CD4-positive, CD25-positive, alpha-beta regulatory T cell (primary cell): ENCODE measurements at regions not wholly inside any gene's neighbourhood (a gene's known extent, or its start where the extent isn't known, plus 50 kb on each side); places are given as distances from the start of the nearest gene placed in this dataset.

Experiments
- ATAC-seq, 2 donors: fragments of 150-1000 bp; cut with Tn5 transposase; one replicate each; pipeline ENCODE4 v1.10.0; 2021; ENCODE audit warnings: low read depth in 2 of 2, moderate number of reproducible peaks in 2 of 2, moderate library complexity in 1 of 2
- DNase-seq, 3 donors: peaks; one replicate each; pipeline versions ENCODE4 v3.0.0 to v3.0.0-alpha.2; 2012 to 2022; ENCODE audit warnings: mixed read lengths in 1 of 3
- H3K27ac ChIP-seq: one replicate; pipeline ENCODE4 v1.7.0; 2013; ENCODE audit warnings: mild to moderate bottlenecking, low read length; ENCODE audit not compliant: insufficient read depth, poor library complexity, severe bottlenecking
- H3K27me3 ChIP-seq: one replicate; pipeline ENCODE4 v1.7.0; 2013; ENCODE audit warnings: low read length; ENCODE audit not compliant: control insufficient read depth, insufficient read depth
- H3K36me3 ChIP-seq: one replicate; pipeline ENCODE4 v1.7.0; 2013; ENCODE audit warnings: mild to moderate bottlenecking, low read length, moderate library complexity; ENCODE audit not compliant: control insufficient read depth, insufficient read depth
- H3K4me1 ChIP-seq: 2 replicates; pipeline ENCODE4 v1.7.0; 2013; ENCODE audit warnings: mild to moderate bottlenecking, low read length; ENCODE audit not compliant: insufficient read depth, control insufficient read depth, poor library complexity, severe bottlenecking
- H3K4me3 ChIP-seq: one replicate; pipeline ENCODE4 v1.7.0; 2013; ENCODE audit warnings: low read depth, mild to moderate bottlenecking, low read length, moderate library complexity
- H3K9me3 ChIP-seq, 2 experiments: 1 replicate in 1 of 2; 2 replicates in 1 of 2; pipeline ENCODE4 v1.7.0; 2013; ENCODE audit warnings: low read length in 2 of 2, mild to moderate bottlenecking in 1 of 2, moderate library complexity in 1 of 2; ENCODE audit not compliant: control insufficient read depth in 2 of 2
- H3K27ac Mint-ChIP-seq, 3 donors: one replicate each; pipeline ENCODE4 v1.8.0; 2020 to 2022; ENCODE audit warnings: mild to moderate bottlenecking in 3 of 3, mixed read lengths in 3 of 3, moderate library complexity in 2 of 3
- H3K27me3 Mint-ChIP-seq: one replicate; pipeline ENCODE4 v1.8.0; 2022; ENCODE audit warnings: mild to moderate bottlenecking, mixed read lengths
- H3K36me3 Mint-ChIP-seq: one replicate; pipeline ENCODE4 v1.8.0; 2020; ENCODE audit warnings: mixed read lengths
- H3K4me1 Mint-ChIP-seq, 4 donors: one replicate each; pipeline ENCODE4 v1.8.0; 2020 to 2022; ENCODE audit warnings: mixed read lengths in 4 of 4, mild to moderate bottlenecking in 1 of 4
- H3K4me3 Mint-ChIP-seq, 4 donors: one replicate each; pipeline ENCODE4 v1.8.0; 2020 to 2022; ENCODE audit warnings: mild to moderate bottlenecking in 4 of 4, mixed read lengths in 4 of 4, moderate library complexity in 3 of 4
- H3K9me3 Mint-ChIP-seq, 7 donors: one replicate each; pipeline ENCODE4 v1.8.0; 2020 to 2022; ENCODE audit warnings: mixed read lengths in 7 of 7, mild to moderate bottlenecking in 3 of 7, moderate library complexity in 2 of 7

DNA sequence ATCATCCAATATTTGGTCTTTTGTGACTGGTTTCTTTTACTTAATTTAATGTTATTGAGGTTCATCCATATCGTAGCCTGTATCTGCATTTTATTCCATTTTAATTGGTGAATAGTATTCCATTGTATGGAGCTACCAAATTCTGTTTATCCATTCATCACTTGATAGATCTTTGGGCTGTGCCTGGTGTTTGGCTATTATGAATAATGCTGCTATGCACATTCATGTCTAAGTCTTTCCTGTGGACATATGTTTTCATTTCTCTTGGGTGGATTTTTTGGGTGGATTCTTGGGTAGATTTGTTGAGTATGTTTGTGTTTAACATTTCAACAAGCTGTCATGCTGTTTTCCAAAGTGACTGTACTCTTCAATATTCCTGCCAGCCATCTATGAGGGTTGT lies 52.5 kb upstream of the NEDD4L start:
- Histone ChIP-seq H3K27ac (no peak overlapping the region), H3K9me3 (no peaks in the 10 kb centered on the region), H3K36me3 (no peaks in the 10 kb centered on the region), H3K4me3 (no peak overlapping the region), H3K4me1 (no peaks in the 10 kb centered on the region), H3K27me3 (no peaks in the 10 kb centered on the region)
- H3K27me3 Mint-ChIP-seq: peaks cover 6% of the 10 kb centered on the region
- H3K27ac Mint-ChIP-seq: no peak overlapping the region
- ATAC-seq (no peak), DNase-seq (no peak)
- H3K9me3 Mint-ChIP-seq: peaks cover 0 to 4% (median under 1%) of the 10 kb centered on the region in 7 donors
- no peak overlapping the region for H3K4me3 Mint-ChIP-seq
- H3K36me3 Mint-ChIP-seq: no peaks in the 10 kb centered on the region
- no peaks in the 10 kb centered on the region for H3K4me1 Mint-ChIP-seq

- Mint-ChIP-seq H3K9me3 (peaks cover 0 to 4% (median 0%) of the 10 kb centered on the region in 7 donors), H3K4me3 (no peak overlapping the region), H3K4me1 (no peaks in the 10 kb centered on the region), H3K27me3 (no peaks in the 10 kb centered on the region), H3K36me3 (no peaks in the 10 kb centered on the region), H3K27ac (no peak overlapping the region)
- no peaks in the 10 kb centered on the region for H3K9me3 ChIP-seq
- no peak overlapping the region for H3K4me3 ChIP-seq
- no peak overlapping the region for H3K27ac ChIP-seq
- H3K36me3 ChIP-seq: no peaks in the 10 kb centered on the region
- H3K4me1 ChIP-seq: no peaks in the 10 kb centered on the region
- ATAC-seq (no peak), DNase-seq (no peak)
- no peaks in the 10 kb centered on the region for H3K27me3 ChIP-seq
These were observed 54.5 kb upstream of the NEDD4L start for GRCh38 chr18:57989536-57989935.

- H3K4me1 ChIP-seq: no peaks in the 10 kb centered on the region
- no peak for ATAC-seq
- no peaks in the 10 kb centered on the region for H3K9me3 Mint-ChIP-seq
- DNase-seq: no peak
- no peak overlapping the region for H3K27ac ChIP-seq
- H3K4me3 Mint-ChIP-seq: no peak overlapping the region
- no peaks in the 10 kb centered on the region for H3K9me3 ChIP-seq
- no peaks in the 10 kb centered on the region for H3K36me3 Mint-ChIP-seq
- no peak overlapping the region for H3K4me3 ChIP-seq
- H3K4me1 Mint-ChIP-seq: no peaks in the 10 kb centered on the region
- H3K27ac Mint-ChIP-seq: no peak overlapping the region
- no peaks in the 10 kb centered on the region for H3K27me3 ChIP-seq
- H3K27me3 Mint-ChIP-seq: no peaks in the 10 kb centered on the region
- H3K36me3 ChIP-seq: no peaks in the 10 kb centered on the region
These were observed 59.4 kb upstream of the NEDD4L start for GRCh38 chr18:57984490-57985115.

GRCh38 chr18:57983965-57984364 lies 60.1 kb upstream of the NEDD4L start:
- Histone ChIP-seq H3K27ac (no peak overlapping the region), H3K36me3 (no peaks in the 10 kb centered on the region), H3K27me3 (no peaks in the 10 kb centered on the region), H3K4me1 (no peaks in the 10 kb centered on the region), H3K9me3 (no peaks in the 10 kb centered on the region), H3K4me3 (no peak overlapping the region)
- ATAC-seq (no peak), DNase-seq (no peak)
- Mint-ChIP-seq H3K27me3 (no peaks in the 10 kb centered on the region), H3K4me3 (no peak overlapping the region), H3K27ac (no peak overlapping the region), H3K9me3 (no peaks in the 10 kb centered on the region), H3K4me1 (no peaks in the 10 kb centered on the region), H3K36me3 (no peaks in the 10 kb centered on the region)

GRCh38 chr18:57983472-57983871 lies 60.6 kb upstream of the NEDD4L start:
- Mint-ChIP-seq H3K9me3 (no peaks in the 10 kb centered on the region), H3K4me1 (no peaks in the 10 kb centered on the region), H3K27ac (no peak overlapping the region), H3K4me3 (no peak overlapping the region), H3K36me3 (no peaks in the 10 kb centered on the region), H3K27me3 (no peaks in the 10 kb centered on the region)
- H3K27ac ChIP-seq: no peak overlapping the region
- H3K9me3 ChIP-seq: no peaks in the 10 kb centered on the region
- no peaks in the 10 kb centered on the region for H3K4me1 ChIP-seq
- DNase-seq (no peak), ATAC-seq (no peak)
- H3K4me3 ChIP-seq: no peak overlapping the region
- H3K27me3 ChIP-seq: no peaks in the 10 kb centered on the region
- H3K36me3 ChIP-seq: no peaks in the 10 kb centered on the region

GRCh38 chr18:57982372-57983021 lies 61.5 kb upstream of the NEDD4L start:
- ATAC-seq (no peak), DNase-seq (no peak)
- H3K4me3 Mint-ChIP-seq: no peak overlapping the region
- H3K36me3 ChIP-seq: no peaks in the 10 kb centered on the region
- H3K9me3 Mint-ChIP-seq: no peaks in the 10 kb centered on the region
- no peak overlapping the region for H3K4me3 ChIP-seq
- H3K4me1 ChIP-seq: no peaks in the 10 kb centered on the region
- H3K36me3 Mint-ChIP-seq: no peaks in the 10 kb centered on the region
- no peaks in the 10 kb centered on the region for H3K4me1 Mint-ChIP-seq
- no peaks in the 10 kb centered on the region for H3K9me3 ChIP-seq
- peak overlapping the region in 1 of 3 donors; percentile 43 for H3K27ac Mint-ChIP-seq
- no peak overlapping the region for H3K27ac ChIP-seq
- H3K27me3 Mint-ChIP-seq: peaks cover 3% of the 10 kb centered on the region
- H3K27me3 ChIP-seq: peaks cover 3% of the 10 kb centered on the region

DNA sequence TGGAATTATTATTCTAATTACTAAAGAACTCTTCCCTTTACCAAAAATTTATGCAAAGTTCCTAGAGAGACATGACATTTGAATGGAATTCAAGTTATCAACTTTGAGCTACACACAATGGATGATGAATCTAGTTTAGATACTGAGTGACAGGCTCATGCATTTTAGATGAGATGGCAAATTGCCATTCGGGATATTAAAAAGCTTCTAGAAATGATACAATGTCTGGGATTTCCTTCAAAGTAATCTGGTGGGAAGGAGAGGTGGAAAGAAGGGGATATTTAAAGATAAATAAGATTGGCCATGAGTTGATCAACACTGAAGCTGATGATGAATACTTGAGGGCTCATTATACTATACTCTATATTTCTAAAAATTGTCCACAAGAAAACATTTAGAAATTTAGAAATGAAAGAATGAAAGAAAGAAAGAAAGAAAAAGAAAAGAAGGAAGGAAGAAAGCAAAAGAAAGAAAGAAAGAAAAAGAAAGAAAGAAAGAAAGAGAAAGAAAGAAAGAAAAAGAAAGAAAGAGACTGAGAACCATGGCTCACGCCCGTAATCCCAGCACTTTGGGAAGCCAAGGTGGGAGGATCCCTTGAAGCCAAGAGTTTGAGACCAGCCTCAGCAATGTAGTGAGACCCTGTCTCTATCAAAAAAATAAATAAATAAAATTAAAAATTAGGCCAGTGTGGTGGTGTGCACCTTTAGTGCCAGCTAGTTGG lies 62.6 kb upstream of the NEDD4L start:
- Histone ChIP-seq H3K4me1 (no peaks in the 10 kb centered on the region), H3K4me3 (no peak overlapping the region), H3K9me3 (no peaks in the 10 kb centered on the region), H3K36me3 (no peaks in the 10 kb centered on the region), H3K27me3 (peaks cover 3% of the 10 kb centered on the region), H3K27ac (no peak overlapping the region)
- ATAC-seq: no peak
- no peak for DNase-seq
- H3K27me3 Mint-ChIP-seq: peaks cover 4% of the 10 kb centered on the region
- H3K4me3 Mint-ChIP-seq: no peak overlapping the region
- H3K36me3 Mint-ChIP-seq: no peaks in the 10 kb centered on the region
- no peaks in the 10 kb centered on the region for H3K9me3 Mint-ChIP-seq
- no peak overlapping the region for H3K27ac Mint-ChIP-seq
- H3K4me1 Mint-ChIP-seq: no peaks in the 10 kb centered on the region
